ENCODE measurements at regions not wholly inside any gene's neighbourhood (a gene's known extent, or its start where the extent isn't known, plus 50 kb on each side); places are given as distances from the start of the nearest gene placed in this dataset.

GRCh38 chr4:124017185-124017785 is 620.7 kb downstream of the SPRY1 start:
- Histone ChIP-seq H3K9me3 (replicated peaks in 1 of 2; ENCODE audit: control insufficient read depth in 2 of 2, insufficient read depth in 1 of 2, low read depth in 1 of 2, low read length in 2 of 2) (peaks cover 0 to 16% of the 10 kb centered on the region in 2 donors), H3K9ac (ENCODE audit: low read depth, low read length, poor library complexity) (no peak overlapping the region), H2BK5ac (ENCODE audit: low read length) (no peak overlapping the region), H3K23ac (ENCODE audit: low read depth, low read length, poor library complexity) (no peak overlapping the region), H3K18ac (ENCODE audit: low read length) (no peak overlapping the region), H3K27me3 (ENCODE audit: control insufficient read depth in 3 of 3, insufficient read depth in 3 of 3, low read depth in 1 of 3, low read length in 3 of 3) (no peaks in the 10 kb centered on the region), H4K8ac (ENCODE audit: low read depth, low read length) (no peak overlapping the region), H4K91ac (ENCODE audit: low read depth, low read length, poor library complexity) (no peak overlapping the region), H2BK12ac (ENCODE audit: low read length) (no peak overlapping the region), H2AK5ac (ENCODE audit: low read depth, low read length) (no peak overlapping the region), H2BK120ac (ENCODE audit: low read depth, low read length) (no peak overlapping the region), H3K4me2 (ENCODE audit: insufficient read depth, low read length, poor library complexity, severe bottlenecking) (no peak overlapping the region), H2AFZ (ENCODE audit: low read length) (no peak overlapping the region), H3K4ac (ENCODE audit: low read length) (no peak overlapping the region), H3K36me3 (replicated peaks in 1 of 2; ENCODE audit: control insufficient read depth in 2 of 2, insufficient read depth in 2 of 2, low read length in 2 of 2) (no peaks in the 10 kb centered on the region), H3K14ac (ENCODE audit: low read length) (no peak overlapping the region), H3K79me1 (ENCODE audit: low read depth, low read length) (no peaks in the 10 kb centered on the region), H3K27ac (replicated peaks; ENCODE audit: low read length) (no peak overlapping the region), H3K4me3 (ENCODE audit: low read length in 2 of 2) (no peak overlapping the region), H2BK15ac (ENCODE audit: low read length) (no peak overlapping the region), H3K4me1 (ENCODE audit: control insufficient read depth in 2 of 2, insufficient read depth in 1 of 2, low read depth in 1 of 2, low read length in 2 of 2) (peaks cover 0 to 10% of the 10 kb centered on the region in 2 donors)
- DNase-seq (ENCODE audit: low spot score), result no peak
- no CpG with 5 or more reads among the region's 8 CpGs for WGBS, 2 donors (ENCODE audit: extremely low coverage in 2 of 2, insufficient read length in 2 of 2, insufficient replicate concordance in 1 of 2)

GRCh38 chr4:124018383-124019317 is 622.1 kb downstream of the SPRY1 start:
- Histone ChIP-seq H3K4me1 (ENCODE audit: control insufficient read depth in 2 of 2, insufficient read depth in 1 of 2, low read depth in 1 of 2, low read length in 2 of 2) (peaks cover 0 to 10% of the 10 kb centered on the region in 2 donors), H2BK5ac (ENCODE audit: low read length) (no peak overlapping the region), H3K9me3 (replicated peaks in 1 of 2; ENCODE audit: control insufficient read depth in 2 of 2, insufficient read depth in 1 of 2, low read depth in 1 of 2, low read length in 2 of 2) (peaks cover 0 to 16% of the 10 kb centered on the region in 2 donors), H2AK5ac (ENCODE audit: low read depth, low read length) (no peak overlapping the region), H3K27ac (replicated peaks; ENCODE audit: low read length) (no peak overlapping the region), H3K79me1 (ENCODE audit: low read depth, low read length) (no peaks in the 10 kb centered on the region), H3K4me2 (ENCODE audit: insufficient read depth, low read length, poor library complexity, severe bottlenecking) (no peak overlapping the region), H3K4ac (ENCODE audit: low read length) (no peak overlapping the region), H2BK12ac (ENCODE audit: low read length) (no peak overlapping the region), H3K14ac (ENCODE audit: low read length) (no peak overlapping the region), H2BK15ac (ENCODE audit: low read length) (no peak overlapping the region), H3K23ac (ENCODE audit: low read depth, low read length, poor library complexity) (no peak overlapping the region), H4K91ac (ENCODE audit: low read depth, low read length, poor library complexity) (no peak overlapping the region), H3K4me3 (ENCODE audit: low read length in 2 of 2) (no peak overlapping the region), H2BK120ac (ENCODE audit: low read depth, low read length) (no peak overlapping the region), H3K36me3 (replicated peaks in 1 of 2; ENCODE audit: control insufficient read depth in 2 of 2, insufficient read depth in 2 of 2, low read length in 2 of 2) (no peaks in the 10 kb centered on the region), H3K27me3 (ENCODE audit: control insufficient read depth in 3 of 3, insufficient read depth in 3 of 3, low read depth in 1 of 3, low read length in 3 of 3) (no peaks in the 10 kb centered on the region), H3K18ac (ENCODE audit: low read length) (no peak overlapping the region), H4K8ac (ENCODE audit: low read depth, low read length) (no peak overlapping the region), H2AFZ (ENCODE audit: low read length) (peak overlapping the region; percentile 73), H3K9ac (ENCODE audit: low read depth, low read length, poor library complexity) (no peak overlapping the region)
- DNase-seq (ENCODE audit: low spot score), result no peak
- WGBS, 2 donors (ENCODE audit: extremely low coverage in 2 of 2, insufficient read length in 2 of 2, insufficient replicate concordance in 1 of 2), result 100% methylated on average over 2 of the region's 7 CpGs; no CpG with 5 or more reads in 1 of the 2 donors

GRCh38 chr4:124019749-124020549 is 623.4 kb downstream of the SPRY1 start:
- no peak overlapping the region for H2BK12ac ChIP-seq (ENCODE audit: low read length)
- no peaks in the 10 kb centered on the region for H3K79me1 ChIP-seq (ENCODE audit: low read depth, low read length)
- H2AFZ ChIP-seq (ENCODE audit: low read length), result no peak overlapping the region
- no peak overlapping the region for H3K23ac ChIP-seq (ENCODE audit: low read depth, low read length, poor library complexity)
- no peak overlapping the region for H2AK5ac ChIP-seq (ENCODE audit: low read depth, low read length)
- H4K8ac ChIP-seq (ENCODE audit: low read depth, low read length), result no peak overlapping the region
- DNase-seq (ENCODE audit: low spot score), result no peak
- no peak overlapping the region for H2BK15ac ChIP-seq (ENCODE audit: low read length)
- H3K14ac ChIP-seq (ENCODE audit: low read length), result no peak overlapping the region
- no peak overlapping the region for H4K91ac ChIP-seq (ENCODE audit: low read depth, low read length, poor library complexity)
- H3K9ac ChIP-seq (ENCODE audit: low read depth, low read length, poor library complexity), result no peak overlapping the region
- peaks cover 0 to 16% of the 10 kb centered on the region in 2 donors for H3K9me3 ChIP-seq (replicated peaks in 1 of 2; ENCODE audit: control insufficient read depth in 2 of 2, insufficient read depth in 1 of 2, low read depth in 1 of 2, low read length in 2 of 2)
- H3K4ac ChIP-seq (ENCODE audit: low read length), result no peak overlapping the region
- no peak overlapping the region for H3K4me3 ChIP-seq (ENCODE audit: low read length in 2 of 2)
- no peak overlapping the region for H3K27ac ChIP-seq (replicated peaks; ENCODE audit: low read length)
- H3K4me1 ChIP-seq (ENCODE audit: control insufficient read depth in 2 of 2, insufficient read depth in 1 of 2, low read depth in 1 of 2, low read length in 2 of 2), result peaks cover 0 to 10% of the 10 kb centered on the region in 2 donors
- H2BK120ac ChIP-seq (ENCODE audit: low read depth, low read length), result no peak overlapping the region
- no peak overlapping the region for H2BK5ac ChIP-seq (ENCODE audit: low read length)
- no peaks in the 10 kb centered on the region for H3K27me3 ChIP-seq (ENCODE audit: control insufficient read depth in 3 of 3, insufficient read depth in 3 of 3, low read depth in 1 of 3, low read length in 3 of 3)
- no peak overlapping the region for H3K4me2 ChIP-seq (ENCODE audit: insufficient read depth, low read length, poor library complexity, severe bottlenecking)
- no peak overlapping the region for H3K18ac ChIP-seq (ENCODE audit: low read length)
- H3K36me3 ChIP-seq (replicated peaks in 1 of 2; ENCODE audit: control insufficient read depth in 2 of 2, insufficient read depth in 2 of 2, low read length in 2 of 2), result no peaks in the 10 kb centered on the region
- WGBS, 2 donors (ENCODE audit: extremely low coverage in 2 of 2, insufficient read length in 2 of 2, insufficient replicate concordance in 1 of 2), result no CpG with 5 or more reads among the region's 4 CpGs
